GM12864 (cell line): ENCODE measurements at regions not wholly inside any gene's neighbourhood (a gene's known extent, or its start where the extent isn't known, plus 50 kb on each side); places are given as distances from the start of the nearest gene placed in this dataset.
"Not testable (repeated sequence)": the region's sequence is repeated elsewhere in the genome, so short reads cannot be mapped to it uniquely, and the experiment has no call there.

ENCODE experiments used
- DNase-seq: peaks from one replicate; pipeline ENCODE4 v3.0.0-alpha.2; 2011; ENCODE audit warnings: low read depth
- H3K4me3 ChIP-seq: 2 replicates; pipeline ENCODE4 v1.5.1; 2011; ENCODE audit warnings: mild to moderate bottlenecking, low read depth, low read length, control low read depth
- CTCF ChIP-seq: IDR thresholded peaks from 2 replicates; pipeline ENCODE4 v1.5.1; 2011; ENCODE audit warnings: low read depth, mild to moderate bottlenecking, moderate library complexity, low read length, control low read depth, inconsistent platforms; ENCODE audit errors: missing control alignments

- TF ChIP-seq CTCF = no peak
- H3K4me3 ChIP-seq = no peak overlapping the region
- DNase-seq = no peak
These were observed 94.9 kb upstream of the CHD2 start for GRCh38 chr15:92805080-92805690.

- not testable (repeated sequence) for DNase-seq, H3K4me3 ChIP-seq
These were observed 94.0 kb upstream of the CHD2 start for GRCh38 chr15:92806171-92806570.

- no peak for DNase-seq
- TF ChIP-seq CTCF = no peak
- H3K4me3 ChIP-seq = no peak overlapping the region
These were observed 93.4 kb upstream of the CHD2 start for GRCh38 chr15:92806763-92807162.

- TF ChIP-seq CTCF = no peak
- no peak for DNase-seq
- H3K4me3 ChIP-seq = peak overlapping the region; percentile 54
These were observed 92.1 kb upstream of the CHD2 start for GRCh38 chr15:92807971-92808571.

- no peak for TF ChIP-seq CTCF
- DNase-seq = no peak
These were observed 91.5 kb upstream of the CHD2 start for GRCh38 chr15:92808598-92809063.

GRCh38 chr15:92809064-92809879 is 90.9 kb upstream of the CHD2 start:
- peak; percentile 82 for TF ChIP-seq CTCF
- H3K4me3 ChIP-seq = peak overlapping the region; percentile 54
- DNase-seq = peak; percentile 92

More at GRCh38 chr15:92808598-92809063, 91.5 kb upstream of the CHD2 start:
- H3K4me3 ChIP-seq = peak overlapping the region; percentile 54

GRCh38 chr15:92809880-92810361 is 90.2 kb upstream of the CHD2 start:
- H3K4me3 ChIP-seq = peak overlapping the region; percentile 53
- no peak for TF ChIP-seq CTCF
- peak; percentile 71 for DNase-seq
